ENCODE measurements at regions not wholly inside any gene's neighbourhood (a gene's known extent, or its start where the extent isn't known, plus 50 kb on each side); places are given as distances from the start of the nearest gene placed in this dataset.

- DNase-seq = no peak
Measured at GRCh38 chr5:31048282-31049270, 144.9 kb upstream of the CDH6 start.

DNA sequence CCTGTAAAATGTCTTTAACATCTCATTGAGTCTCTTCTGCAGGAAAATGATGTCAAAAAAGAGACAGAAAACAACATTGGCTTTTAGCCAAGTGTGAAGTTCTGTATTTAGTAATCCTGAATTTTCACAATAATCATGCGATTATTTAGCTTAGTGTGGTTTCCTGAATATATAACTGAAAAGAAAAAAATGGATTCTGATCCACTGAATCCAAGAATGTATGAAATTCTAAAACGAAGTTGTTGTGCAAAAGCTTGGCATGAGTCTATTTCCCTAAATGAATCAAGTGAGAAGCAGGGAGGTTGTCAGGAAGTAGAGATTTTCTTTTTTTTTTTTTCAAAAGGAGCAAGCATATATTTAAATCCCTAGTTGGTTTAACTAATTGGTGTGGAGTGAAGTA lies 145.9 kb upstream of the CDH6 start:
- DNase-seq = no peak

DNA sequence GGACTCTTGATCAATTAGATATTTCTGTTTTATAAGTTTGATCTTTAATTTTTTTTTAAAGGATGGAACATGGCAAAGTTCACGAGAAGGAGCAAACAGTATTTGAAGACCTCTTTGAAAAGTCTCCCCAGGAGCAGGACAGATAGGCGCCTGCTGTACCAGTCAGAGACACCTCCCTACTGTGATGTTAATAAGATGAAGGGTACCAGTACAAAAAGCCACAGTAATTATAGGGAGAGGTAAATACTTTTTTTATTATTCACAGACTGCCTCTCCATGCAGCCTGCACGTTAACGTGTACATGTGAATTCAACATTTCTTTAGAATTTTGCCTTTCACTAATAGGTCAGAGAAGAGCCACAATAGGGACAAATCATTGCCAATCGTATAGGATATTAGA lies 146.5 kb upstream of the CDH6 start:
- no peak for DNase-seq

GRCh38 chr5:31036411-31036810 lies 157.1 kb upstream of the CDH6 start:
- DNase-seq = no peak

- no peak for DNase-seq
Measured at GRCh38 chr5:31033295-31033694, 160.2 kb upstream of the CDH6 start.

- no peak for DNase-seq
Measured at GRCh38 chr5:31029925-31030324, 163.6 kb upstream of the CDH6 start.

- no peak for DNase-seq
Measured at GRCh38 chr5:31027721-31028120, 165.8 kb upstream of the CDH6 start.

GRCh38 chr5:31023105-31023504 lies 170.4 kb upstream of the CDH6 start:
- DNase-seq = no peak

- DNase-seq = no peak
Measured at GRCh38 chr5:31021181-31021624, 172.3 kb upstream of the CDH6 start.

DNA sequence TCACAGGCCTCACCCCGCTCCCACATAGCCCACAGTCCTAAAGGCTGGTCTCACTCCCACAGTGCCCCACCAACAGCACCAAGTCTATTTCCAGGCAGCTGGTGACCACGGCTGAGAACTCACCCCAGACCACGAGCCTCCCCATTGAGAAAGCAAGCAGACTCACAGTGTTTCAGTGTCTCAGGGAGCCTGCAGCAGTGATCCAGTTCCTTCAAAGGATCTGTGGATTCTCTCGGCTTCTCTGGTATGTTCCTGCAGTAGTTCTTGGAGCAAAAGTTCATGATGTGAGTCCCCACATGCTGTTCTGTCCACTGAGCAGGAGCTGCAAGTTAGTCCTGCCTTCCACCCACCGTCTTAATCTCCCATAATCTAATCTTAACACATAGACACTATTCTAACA lies 185.3 kb upstream of the CDH6 start:
- no peak for DNase-seq

DNA sequence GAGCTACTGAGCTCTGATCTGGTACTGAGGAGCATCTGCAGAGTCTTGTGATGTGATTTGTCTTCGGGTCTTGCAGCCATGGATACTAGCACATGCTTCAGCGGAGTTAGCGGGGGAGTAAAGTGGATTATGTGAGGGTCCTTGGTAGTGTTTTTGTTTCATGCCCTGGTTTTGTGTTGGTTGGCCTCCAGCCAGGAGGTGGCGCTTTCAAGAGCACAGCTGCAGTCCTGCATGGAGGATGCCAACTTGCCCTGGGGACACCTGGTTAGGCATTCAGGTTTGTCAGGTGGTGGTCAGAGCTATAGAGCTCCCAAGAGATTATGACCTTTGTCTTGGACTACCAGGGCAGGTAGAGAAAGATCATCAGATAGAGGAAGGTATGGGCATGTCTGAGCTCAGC lies 185.8 kb upstream of the CDH6 start:
- no peak for DNase-seq

DNA sequence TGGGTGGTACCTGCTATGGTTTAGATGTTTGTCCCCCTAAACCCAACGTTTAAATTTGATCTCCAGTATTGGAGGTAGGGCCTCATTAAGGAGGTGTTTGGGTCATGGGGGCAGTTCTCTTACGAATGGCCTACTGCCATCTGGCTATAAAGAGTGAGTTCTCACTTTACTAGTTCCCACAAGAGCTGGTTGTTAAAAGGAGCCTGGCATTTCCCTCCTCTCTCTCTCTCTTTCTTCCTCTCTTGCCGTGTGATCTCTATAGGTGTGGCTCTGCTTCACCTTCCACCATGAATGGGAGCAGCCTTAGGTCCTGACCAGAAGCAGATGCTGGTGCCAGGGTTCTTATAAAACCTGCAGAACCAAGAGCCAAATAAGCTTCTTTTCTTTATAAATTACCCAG lies 193.2 kb upstream of the CDH6 start:
- DNase-seq = no peak

GRCh38 chr5:30997681-30998080 lies 195.8 kb upstream of the CDH6 start:
- DNase-seq = no peak

DNA sequence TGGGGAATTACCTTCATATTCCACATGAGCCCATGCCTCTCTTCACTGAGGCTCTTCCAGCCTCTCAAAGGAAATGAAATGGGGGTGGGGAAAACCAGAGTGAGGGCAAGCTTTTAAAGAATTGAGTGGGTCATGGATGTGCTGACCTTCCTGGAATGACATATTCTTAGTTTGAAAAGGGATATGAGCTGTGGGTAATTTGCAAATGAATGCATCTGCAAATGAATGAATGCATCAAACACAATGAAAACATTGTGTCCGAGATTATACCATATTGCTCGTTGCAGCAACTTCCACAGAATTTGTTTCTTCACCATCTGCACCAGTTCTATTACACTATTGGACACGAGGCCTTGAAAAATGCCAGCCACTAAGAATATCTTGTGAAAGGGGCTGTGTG lies 198.6 kb upstream of the CDH6 start:
- no peak for DNase-seq

DNA sequence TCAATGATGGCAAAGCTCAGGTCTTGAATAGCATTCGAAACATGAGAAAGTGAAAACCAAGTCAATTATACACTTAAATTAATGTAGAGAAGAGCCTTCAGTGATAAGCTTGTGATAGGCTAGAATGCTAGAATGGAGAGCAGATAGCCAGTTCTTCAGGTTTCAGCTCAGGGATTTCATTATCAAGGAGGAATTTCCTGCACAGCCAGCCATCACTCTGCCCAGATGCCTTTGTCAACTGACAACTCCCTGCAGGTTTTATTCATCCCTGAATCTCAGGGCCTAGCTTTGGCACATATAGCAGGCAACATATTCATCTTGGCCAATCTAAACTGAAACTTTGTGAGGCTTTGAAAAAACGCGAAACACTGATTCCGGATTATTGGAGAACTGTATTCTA lies 199.3 kb upstream of the CDH6 start:
- no peak for DNase-seq

- no peak for DNase-seq
Measured at GRCh38 chr5:30991462-30991861, 202.0 kb upstream of the CDH6 start.

- no peak for DNase-seq
Measured at GRCh38 chr5:30981576-30981975, 211.9 kb upstream of the CDH6 start.

GRCh38 chr5:30968971-30969370 lies 224.5 kb upstream of the CDH6 start:
- DNase-seq = no peak

DNA sequence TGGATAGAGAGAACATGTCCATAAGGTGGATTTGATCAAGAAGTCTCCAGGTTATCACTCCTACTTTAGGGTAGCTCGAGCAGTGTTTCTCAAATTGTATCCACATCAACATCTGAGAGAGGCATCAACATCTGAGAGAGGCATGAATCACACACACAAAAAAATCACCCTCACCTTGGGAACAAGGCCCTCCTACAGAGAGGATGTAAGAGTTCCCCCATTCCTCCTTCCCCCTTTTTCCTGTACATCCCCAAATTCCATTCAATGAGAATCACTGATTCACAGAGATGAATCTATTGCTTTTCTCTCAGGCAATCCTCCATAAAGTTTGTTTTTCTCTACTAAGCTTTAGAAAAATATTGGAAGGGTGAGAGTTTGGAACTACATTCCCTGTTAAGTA lies 233.4 kb upstream of the CDH6 start:
- no peak for DNase-seq

DNA sequence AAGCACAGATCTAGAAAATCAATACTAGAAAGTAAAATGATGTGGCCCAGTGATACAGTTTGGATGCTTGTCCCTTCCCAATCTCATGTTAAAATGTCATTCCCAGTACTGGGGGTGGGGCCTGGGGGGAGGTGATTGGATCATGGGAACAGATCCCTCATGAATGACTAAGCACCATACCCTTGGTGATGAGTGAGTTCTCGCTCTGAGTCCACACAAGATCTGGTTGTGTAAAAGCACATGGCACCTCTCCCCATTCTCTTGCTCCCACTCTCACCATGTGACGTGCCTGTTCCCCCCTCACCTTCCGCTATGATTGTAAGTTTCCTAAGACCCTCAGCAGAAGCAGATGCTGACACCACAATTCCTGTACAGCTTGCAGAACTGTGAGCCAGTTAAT lies 234.2 kb upstream of the CDH6 start:
- no peak for DNase-seq

DNA sequence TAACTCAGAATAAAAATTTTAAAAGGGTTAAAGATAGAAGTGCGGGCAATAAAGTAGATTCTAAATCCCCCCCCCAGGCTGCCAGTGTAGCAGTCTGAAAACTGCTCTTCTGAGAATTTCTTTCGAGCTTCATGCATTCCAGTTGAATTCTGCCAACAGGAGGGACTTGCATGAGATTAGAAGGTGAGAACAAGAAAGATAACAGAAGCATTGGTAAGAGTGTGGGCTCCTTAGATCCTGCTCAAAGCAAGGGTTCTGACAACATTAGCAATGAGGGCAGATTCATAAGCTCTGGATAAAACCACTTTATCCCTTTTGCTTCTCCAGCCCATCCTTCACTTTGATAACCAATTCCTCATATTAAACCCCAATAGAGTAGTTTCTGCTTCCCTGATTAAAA lies 235.9 kb upstream of the CDH6 start:
- DNase-seq = no peak

GRCh38 chr5:30956251-30956650 lies 237.2 kb upstream of the CDH6 start:
- DNase-seq = no peak

- DNase-seq = no peak
Measured at GRCh38 chr5:30937070-30937469, 256.4 kb upstream of the CDH6 start.

DNA sequence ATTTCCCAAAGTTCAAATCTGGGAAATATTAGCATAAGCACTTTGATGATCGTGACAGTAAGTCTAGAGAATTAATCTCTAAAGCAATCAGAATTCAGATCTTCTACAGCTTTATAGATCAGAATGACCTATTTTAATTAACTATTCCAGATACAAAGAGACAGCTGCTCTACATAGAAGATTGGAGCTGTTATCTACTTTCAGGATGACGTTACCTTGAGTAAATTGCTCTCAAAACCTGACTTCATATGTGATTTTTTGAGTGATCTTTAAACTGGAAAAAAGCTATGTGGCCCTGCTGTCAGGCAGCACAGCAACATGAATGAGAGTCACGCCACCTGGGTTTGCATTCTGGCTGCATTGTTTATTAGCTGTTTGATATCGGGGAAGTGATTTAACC lies 259.9 kb upstream of the CDH6 start:
- DNase-seq = no peak
